GM18508 (cell line): ENCODE measurements at regions not wholly inside any gene's neighbourhood (a gene's known extent, or its start where the extent isn't known, plus 50 kb on each side); places are given as distances from the start of the nearest gene placed in this dataset.

ENCODE experiments used
- ATAC-seq: cut with Tn5 transposase; IDR thresholded peaks from one replicate; pipeline ENCODE4 v1.9.1; 2021; ENCODE audit warnings: moderate number of reproducible peaks; ENCODE audit not compliant: insufficient read depth, unreplicated experiment

DNA sequence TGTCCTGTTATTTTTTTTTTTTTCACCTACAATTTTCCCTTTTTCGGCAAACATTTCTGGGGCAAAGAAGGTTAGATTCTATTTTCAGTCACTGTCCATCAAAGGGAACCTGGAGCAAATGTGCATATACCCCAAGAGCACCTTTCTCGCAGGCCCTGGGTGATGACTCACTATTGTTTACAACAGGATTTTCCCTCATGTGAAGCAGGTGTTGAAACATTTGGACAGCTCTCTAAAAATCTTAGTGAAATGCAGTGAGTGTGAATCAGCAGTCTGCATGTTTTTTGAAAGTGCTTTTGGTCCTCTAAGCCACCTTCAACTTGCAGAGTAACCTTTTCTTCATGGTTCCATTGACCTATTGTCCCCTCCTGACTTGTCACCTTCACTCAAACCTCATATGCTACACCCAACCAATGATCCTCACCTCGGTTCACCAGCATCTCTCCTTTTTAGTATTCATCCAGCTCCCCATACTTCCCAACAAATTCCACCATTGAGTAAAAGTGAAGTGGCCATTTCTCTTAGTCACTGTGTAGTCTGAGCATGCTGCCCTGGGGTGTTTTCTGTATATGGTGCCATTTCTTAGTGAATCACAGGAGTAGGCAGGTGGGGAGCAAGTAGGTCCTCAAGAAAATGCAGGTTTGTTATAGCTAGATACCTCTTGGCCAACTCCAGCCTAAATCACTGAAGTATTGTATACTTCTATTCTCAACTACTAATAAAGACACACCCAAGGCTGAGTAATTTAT is 260.2 kb downstream of the BMP4 start:
- ATAC-seq, result no peak

DNA sequence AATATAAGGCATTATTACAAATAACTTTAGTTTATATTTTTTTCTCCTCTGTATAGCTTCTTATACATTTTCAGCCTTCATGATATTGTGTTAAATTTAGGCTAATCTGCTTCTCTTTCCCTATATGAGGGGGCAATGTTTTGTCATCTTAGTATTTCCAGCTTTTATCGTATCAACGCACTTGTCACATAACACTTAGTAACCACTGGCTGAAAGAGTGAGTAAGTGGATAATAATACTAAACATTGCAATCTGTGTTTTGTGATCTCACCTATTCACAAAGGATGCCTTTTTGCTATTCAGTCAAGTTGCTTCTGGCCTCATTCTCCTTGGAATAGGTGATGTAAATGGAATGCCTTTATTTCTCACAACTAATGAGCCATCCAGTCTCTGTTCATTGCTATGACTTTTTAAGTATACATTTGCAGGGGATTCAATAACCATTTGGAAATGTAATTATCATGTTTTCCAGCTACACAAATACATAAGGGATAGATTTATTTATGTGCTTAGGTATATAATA is 260.9 kb downstream of the BMP4 start:
- no peak for ATAC-seq

DNA sequence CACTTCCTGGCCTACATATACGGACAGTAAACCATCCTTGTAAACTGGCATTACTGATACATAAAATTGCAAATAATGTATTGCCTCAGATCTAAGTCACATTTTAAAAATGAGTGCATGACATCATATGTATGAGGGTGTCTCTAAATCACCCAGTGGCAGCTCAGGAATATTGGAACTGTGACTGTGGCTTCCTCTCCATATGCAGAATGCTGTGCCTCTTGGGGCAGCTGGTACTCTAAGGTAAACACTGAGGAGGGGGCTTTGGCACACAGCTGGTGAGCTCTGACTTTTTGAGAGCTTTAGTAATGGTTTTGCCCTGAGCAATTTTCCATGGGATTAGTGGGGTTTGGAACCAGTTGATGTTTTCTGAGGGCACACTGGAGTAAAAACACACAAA is 263.7 kb downstream of the BMP4 start:
- no peak for ATAC-seq

DNA sequence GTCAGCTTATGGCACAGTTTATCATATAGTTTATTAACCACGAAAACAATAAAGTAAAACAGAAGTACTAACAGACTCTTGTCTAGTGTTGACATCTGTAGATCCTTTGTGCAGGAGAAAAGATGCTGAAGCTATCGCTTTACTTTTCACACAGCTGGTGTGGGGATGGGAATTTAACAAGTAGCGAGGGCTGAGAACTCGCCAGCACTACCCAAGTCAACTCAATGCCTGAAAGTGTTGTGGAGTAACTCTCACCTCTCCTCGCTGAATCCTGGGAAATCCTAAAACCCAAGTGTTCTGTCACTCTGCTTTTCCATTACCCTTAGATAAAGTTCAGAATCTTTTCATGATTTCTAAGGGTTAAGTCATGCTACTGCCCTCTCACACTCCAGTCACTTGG is 264.2 kb downstream of the BMP4 start:
- ATAC-seq, result no peak

- ATAC-seq, result no peak
Measured at GRCh38 chr14:53683229-53683628, 273.4 kb downstream of the BMP4 start.

DNA sequence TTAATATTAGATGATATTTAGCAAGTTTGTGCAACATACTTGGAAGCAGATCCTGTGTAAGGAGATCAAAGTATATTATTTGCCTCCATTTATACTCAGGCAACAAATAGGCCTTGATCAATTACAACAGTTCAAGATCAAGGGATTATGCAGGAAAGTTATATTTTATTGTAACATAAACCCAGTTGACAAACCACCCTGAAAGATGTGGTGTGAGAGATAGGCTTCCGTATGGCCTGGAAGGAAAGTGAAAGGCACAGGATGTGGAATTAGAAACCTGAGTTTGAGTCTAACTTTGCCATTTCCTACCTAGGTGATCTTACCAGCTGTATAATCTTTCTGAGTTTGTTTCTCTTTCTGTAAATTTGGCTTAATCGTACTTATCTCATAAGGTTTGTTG is 284.1 kb downstream of the BMP4 start:
- ATAC-seq, result no peak

GRCh38 chr14:53670701-53671100 is 285.9 kb downstream of the BMP4 start:
- ATAC-seq, result no peak

GRCh38 chr14:53668897-53669296 is 287.7 kb downstream of the BMP4 start:
- ATAC-seq, result no peak

DNA sequence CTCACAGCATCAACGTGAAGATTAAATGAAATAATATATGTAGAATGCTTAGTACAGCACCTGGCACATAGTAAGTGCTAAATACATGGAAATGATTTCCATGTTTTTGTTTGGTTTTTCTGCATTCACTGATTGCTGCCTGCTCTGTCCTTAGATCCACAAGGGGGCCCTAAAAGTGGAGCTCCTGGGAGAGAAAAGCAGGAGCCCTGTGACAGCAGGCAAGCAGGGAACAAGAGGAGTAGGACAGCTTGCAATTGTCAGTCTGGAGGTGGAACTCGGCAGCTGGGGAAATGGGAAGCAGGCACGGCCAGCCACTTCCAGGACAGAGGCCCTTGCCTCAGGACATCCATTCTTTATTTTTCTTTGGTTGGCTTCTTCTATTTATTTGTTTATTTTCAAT is 292.9 kb downstream of the BMP4 start:
- ATAC-seq, result no peak

GRCh38 chr14:53655080-53655785 is 301.4 kb downstream of the BMP4 start:
- ATAC-seq, result no peak

DNA sequence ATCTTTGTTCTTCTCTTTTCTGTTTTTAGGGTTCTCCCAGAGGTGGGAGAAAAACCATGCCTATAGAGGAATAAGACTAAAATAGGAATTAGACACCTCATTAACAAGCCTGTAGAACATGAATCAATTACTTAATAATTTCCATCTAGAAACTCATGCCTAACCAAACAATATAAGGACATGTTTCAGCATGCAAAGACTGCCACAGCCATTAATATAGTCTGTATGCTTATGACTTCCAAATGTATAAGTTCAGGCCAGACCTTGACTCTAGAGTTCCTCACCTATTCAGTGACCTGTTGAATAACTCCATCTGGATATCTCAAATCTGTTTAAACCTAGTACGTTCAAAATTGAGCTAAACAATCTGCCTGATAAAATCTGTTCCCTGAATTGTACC is 304.6 kb downstream of the BMP4 start:
- no peak for ATAC-seq

- no peak for ATAC-seq
Measured at GRCh38 chr14:53651096-53651740, 305.4 kb downstream of the BMP4 start.

DNA sequence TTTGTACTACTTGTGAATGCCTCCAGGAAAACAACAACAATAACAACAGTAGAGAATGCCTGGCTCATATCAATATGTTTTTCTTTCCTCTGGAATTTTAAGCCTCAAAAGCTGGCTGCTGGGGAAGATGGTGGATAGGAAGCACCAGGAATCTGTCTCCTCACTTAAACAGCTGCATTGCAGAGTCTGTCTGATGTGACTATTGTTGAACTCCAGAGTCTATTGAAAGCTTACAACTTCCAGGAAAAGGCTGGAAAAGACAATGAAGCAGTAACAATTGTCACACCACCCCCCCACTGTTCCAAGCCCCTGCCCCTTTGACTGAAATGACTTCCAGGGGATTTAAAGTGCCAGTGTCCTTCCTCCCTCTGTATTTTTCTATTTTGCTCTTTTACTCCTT is 309.7 kb downstream of the BMP4 start:
- ATAC-seq, result no peak

GRCh38 chr14:53640695-53641094 is 315.9 kb downstream of the BMP4 start:
- no peak for ATAC-seq

- ATAC-seq, result no peak
Measured at GRCh38 chr14:53638966-53639365, 317.7 kb downstream of the BMP4 start.

- no peak for ATAC-seq
Measured at GRCh38 chr14:53634793-53635192, 321.8 kb downstream of the BMP4 start.

- no peak for ATAC-seq
Measured at GRCh38 chr14:53630336-53630735, 326.3 kb downstream of the BMP4 start.

DNA sequence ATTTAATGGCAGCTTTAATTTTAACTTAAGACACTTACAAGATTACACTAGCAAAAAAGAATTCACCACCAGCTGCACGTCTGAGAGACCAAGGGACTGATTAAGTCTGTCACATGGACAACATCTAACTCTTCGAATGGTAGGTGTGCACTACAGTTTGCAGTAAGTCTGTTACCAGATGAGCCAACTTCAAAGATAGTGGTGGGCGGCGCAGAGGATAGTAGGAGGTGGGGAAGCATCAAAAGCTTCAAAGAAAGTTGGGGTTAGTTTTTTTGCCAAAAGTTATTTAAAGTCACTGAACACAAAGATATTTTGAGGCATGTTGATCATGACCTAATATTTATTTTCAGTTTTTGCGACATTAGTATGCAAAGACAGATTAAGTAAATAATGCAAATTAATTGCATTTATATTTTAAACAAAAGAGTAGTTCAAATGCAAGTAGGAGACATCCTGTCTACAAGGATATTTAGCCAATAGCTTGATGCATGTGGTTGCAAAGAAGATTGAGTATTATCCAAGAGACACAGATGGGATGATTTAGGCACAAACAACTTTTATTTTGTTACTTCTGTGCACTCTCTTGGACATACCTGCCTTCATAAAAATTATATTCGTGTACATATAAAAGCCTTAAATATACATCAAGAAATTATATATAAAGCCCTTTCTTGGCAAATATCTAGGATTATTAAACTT is 327.7 kb downstream of the BMP4 start:
- ATAC-seq, result no peak

DNA sequence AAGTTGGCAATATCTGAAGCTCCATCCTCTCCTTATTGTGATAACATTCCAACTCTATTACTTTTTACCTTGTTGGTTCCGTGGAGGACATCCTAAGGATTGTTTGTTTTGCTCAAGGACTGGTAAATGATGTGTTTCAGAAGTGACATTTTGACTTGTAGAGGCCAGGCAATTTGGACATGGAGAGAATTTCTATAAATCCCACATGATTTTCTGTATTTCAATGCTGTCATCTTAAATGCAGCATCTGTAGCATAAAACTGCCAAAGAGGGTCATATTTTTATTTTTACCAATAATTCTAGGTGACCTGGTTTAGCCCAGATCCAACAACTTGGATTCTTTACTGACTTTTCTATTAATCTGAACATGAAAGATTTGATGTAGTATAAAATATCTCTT is 328.4 kb downstream of the BMP4 start:
- ATAC-seq, result no peak

DNA sequence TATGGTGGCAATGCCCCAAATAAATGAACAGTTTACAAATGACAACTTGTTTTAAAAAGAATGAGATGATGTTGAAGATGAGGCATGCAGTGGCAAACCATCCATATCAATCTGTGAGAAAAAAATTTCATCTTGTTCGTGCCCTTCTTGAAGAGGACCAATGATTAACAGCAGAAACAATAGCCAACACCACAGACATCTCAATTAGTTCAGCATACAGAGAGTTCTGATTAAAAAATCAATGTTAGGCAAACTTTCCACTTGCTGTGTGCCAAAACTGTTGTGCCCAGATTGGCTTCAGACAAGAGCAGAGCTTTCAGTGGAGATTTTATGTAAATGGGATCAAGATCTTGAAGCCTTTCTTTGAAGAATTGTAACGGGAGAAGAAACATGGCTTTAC is 329.9 kb downstream of the BMP4 start:
- ATAC-seq, result no peak

- ATAC-seq, result no peak
Measured at GRCh38 chr14:53622447-53622846, 334.2 kb downstream of the BMP4 start.
